Ascending aorta (tissue), 2 donors: ENCODE measurements at regions not wholly inside any gene's neighbourhood (a gene's known extent, or its start where the extent isn't known, plus 50 kb on each side); places are given as distances from the start of the nearest gene placed in this dataset.

Experiments
- DNase-seq, 2 donors: peaks; one replicate each; pipeline ENCODE4 v3.0.0-alpha.2; 2019; ENCODE audit warnings: low spot score in 2 of 2
- H3K27ac ChIP-seq, 2 donors: fragments of 200-600 bp; sonication (generic); one replicate each; pipeline ENCODE4 v1.5.1; 2016 to 2017; ENCODE audit warnings: mild to moderate bottlenecking in 1 of 2
- H3K27me3 ChIP-seq: fragments of 200-600 bp; sonication (generic); one replicate; pipeline ENCODE4 v1.5.1; 2017
- H3K36me3 ChIP-seq, 2 donors: fragments of 200-600 bp; sonication (generic); one replicate each; pipeline ENCODE4 v1.5.1; 2016
- H3K4me1 ChIP-seq, 2 donors: fragments of 200-600 bp; sonication (generic); one replicate each; pipeline ENCODE4 v1.5.1; 2016 to 2017; ENCODE audit warnings: mild to moderate bottlenecking in 1 of 2
- H3K4me3 ChIP-seq, 2 donors: fragments of 200-600 bp; sonication (generic); one replicate each; pipeline ENCODE4 v1.5.1; 2016 to 2017; ENCODE audit warnings: mild to moderate bottlenecking in 1 of 2
- H3K9me3 ChIP-seq, 2 donors: fragments of 200-600 bp; sonication (generic); one replicate each; pipeline ENCODE4 v1.5.1; 2016
- CTCF ChIP-seq, 3 experiments: fragments of 200-600 bp in 2 of 3; fragments of 450-650 bp in 1 of 3; sonication (generic) in 2 of 3; IDR thresholded peaks; one replicate each; pipeline ENCODE4 v1.5.1; 2016 to 2019; ENCODE audit warnings: antibody characterized with exemption in 3 of 3, mild to moderate bottlenecking in 1 of 3, moderate library complexity in 1 of 3
- intact Hi-C: fragments of 100-400 bp; cut with DNase I; formaldehyde crosslinking; loops from one replicate; pipeline ENCODE4 v1.15.1; 2023

GRCh38 chr11:23520226-23520960, 660.1 kb upstream of the CCDC179 start:
- no peak for DNase-seq
- intact Hi-C loops, result no loop called here
- no peak for TF ChIP-seq CTCF (IDR thresholded peaks at IDR 0.05)
- H3K4me1 ChIP-seq, result no peaks in the 10 kb centered on the region
- H3K9me3 ChIP-seq, result no peaks in the 10 kb centered on the region
- H3K27me3 ChIP-seq, result no peaks in the 10 kb centered on the region
- H3K4me3 ChIP-seq, result no peak overlapping the region
- H3K36me3 ChIP-seq, result no peaks in the 10 kb centered on the region
- H3K27ac ChIP-seq, result no peak overlapping the region

GRCh38 chr11:23536907-23537306, 676.6 kb upstream of the CCDC179 start:
- no peak for DNase-seq
- Histone ChIP-seq H3K27ac (no peak overlapping the region), H3K27me3 (no peaks in the 10 kb centered on the region), H3K4me1 (no peaks in the 10 kb centered on the region), H3K9me3 (no peaks in the 10 kb centered on the region), H3K36me3 (no peaks in the 10 kb centered on the region), H3K4me3 (no peak overlapping the region)
- TF ChIP-seq CTCF (IDR thresholded peaks at IDR 0.05), result no peak
- intact Hi-C loops, result no loop called here

- no peak for DNase-seq
- no peaks in the 10 kb centered on the region for H3K36me3 ChIP-seq
- H3K4me3 ChIP-seq, result no peak overlapping the region
- no peaks in the 10 kb centered on the region for H3K4me1 ChIP-seq
- no peaks in the 10 kb centered on the region for H3K27me3 ChIP-seq
- intact Hi-C loops, result no loop called here
- no peak for TF ChIP-seq CTCF (IDR thresholded peaks at IDR 0.05)
- no peaks in the 10 kb centered on the region for H3K9me3 ChIP-seq
- no peak overlapping the region for H3K27ac ChIP-seq
Measured at GRCh38 chr11:23539556-23539955, 679.3 kb upstream of the CCDC179 start.

- no peak for DNase-seq
Measured at GRCh38 chr11:23540101-23540561, 679.9 kb upstream of the CCDC179 start.

GRCh38 chr11:23542189-23542588, 681.9 kb upstream of the CCDC179 start:
- intact Hi-C loops, result no loop called here
- H3K27ac ChIP-seq, result no peak overlapping the region
- no peak for DNase-seq
- TF ChIP-seq CTCF (IDR thresholded peaks at IDR 0.05), result no peak
- H3K27me3 ChIP-seq, result no peaks in the 10 kb centered on the region
- H3K4me3 ChIP-seq, result no peak overlapping the region
- H3K36me3 ChIP-seq, result no peaks in the 10 kb centered on the region
- no peaks in the 10 kb centered on the region for H3K9me3 ChIP-seq
- no peaks in the 10 kb centered on the region for H3K4me1 ChIP-seq

More at GRCh38 chr11:23540101-23540561, 679.9 kb upstream of the CCDC179 start:
- no peaks in the 10 kb centered on the region for H3K36me3 ChIP-seq
- H3K4me1 ChIP-seq, result no peaks in the 10 kb centered on the region
- no peaks in the 10 kb centered on the region for H3K9me3 ChIP-seq
- no peaks in the 10 kb centered on the region for H3K27me3 ChIP-seq
- intact Hi-C loops, result no loop called here
- H3K27ac ChIP-seq, result no peak overlapping the region
- TF ChIP-seq CTCF (IDR thresholded peaks at IDR 0.05), result peak in 2 of 3 experiments; percentile 26 to 43
- no peak overlapping the region for H3K4me3 ChIP-seq
